GM06990 (cell line): ENCODE measurements at regions not wholly inside any gene's neighbourhood (a gene's known extent, or its start where the extent isn't known, plus 50 kb on each side); places are given as distances from the start of the nearest gene placed in this dataset.

Source experiments
- DNase-seq: peaks from one replicate; pipeline ENCODE4 v3.0.0-alpha.2; 2011; ENCODE audit not compliant: insufficient read length; ENCODE audit errors: extremely low read depth
- H3K27me3 ChIP-seq: replicated peaks from 2 replicates; pipeline ENCODE4 v1.6.0; 2011; ENCODE audit warnings: low read length; ENCODE audit not compliant: control insufficient read depth, insufficient read depth
- H3K36me3 ChIP-seq: 2 replicates; pipeline ENCODE4 v1.5.1; 2011; ENCODE audit warnings: low read length; ENCODE audit not compliant: control insufficient read depth, insufficient read depth
- H3K4me3 ChIP-seq: replicated peaks from 2 replicates; pipeline ENCODE4 v1.5.1; 2011; ENCODE audit warnings: low read depth, mild to moderate bottlenecking, control low read depth, low read length
- CTCF ChIP-seq: IDR thresholded peaks from 2 replicates; pipeline ENCODE4 v1.5.1; 2011; ENCODE audit warnings: low read length, control low read depth, mild to moderate bottlenecking, inconsistent platforms; ENCODE audit not compliant: insufficient read depth, poor library complexity, severe bottlenecking

- Histone ChIP-seq H3K4me3 (no peak overlapping the region), H3K36me3 (no peaks in the 10 kb centered on the region), H3K27me3 (no peaks in the 10 kb centered on the region)
- TF ChIP-seq CTCF: no peak
- DNase-seq: no peak
These were observed 720.6 kb downstream of the TAF11L14 start for GRCh38 chr5:18354828-18355227.

DNA sequence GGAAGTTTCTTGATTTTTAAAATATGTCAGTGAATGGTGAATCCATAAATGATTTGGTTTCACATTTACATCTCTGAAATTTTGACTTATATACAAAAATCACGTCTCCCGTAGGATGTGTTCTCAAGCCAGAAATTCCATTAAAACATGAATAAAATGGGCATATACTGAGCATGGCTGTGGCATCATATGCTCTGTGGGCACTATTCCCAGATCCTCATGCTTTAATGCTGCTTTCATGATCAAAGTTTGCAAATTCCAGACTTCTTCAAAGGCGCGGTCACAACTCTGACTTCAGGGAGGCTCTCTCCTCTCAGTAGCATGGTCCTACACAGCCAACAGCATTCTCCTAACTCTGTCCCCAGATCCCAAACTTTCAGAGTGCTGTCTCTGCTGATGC is 723.2 kb downstream of the TAF11L14 start:
- DNase-seq: no peak
- no peak for TF ChIP-seq CTCF
- no peak overlapping the region for H3K4me3 ChIP-seq
- no peaks in the 10 kb centered on the region for H3K27me3 ChIP-seq
- no peaks in the 10 kb centered on the region for H3K36me3 ChIP-seq

DNA sequence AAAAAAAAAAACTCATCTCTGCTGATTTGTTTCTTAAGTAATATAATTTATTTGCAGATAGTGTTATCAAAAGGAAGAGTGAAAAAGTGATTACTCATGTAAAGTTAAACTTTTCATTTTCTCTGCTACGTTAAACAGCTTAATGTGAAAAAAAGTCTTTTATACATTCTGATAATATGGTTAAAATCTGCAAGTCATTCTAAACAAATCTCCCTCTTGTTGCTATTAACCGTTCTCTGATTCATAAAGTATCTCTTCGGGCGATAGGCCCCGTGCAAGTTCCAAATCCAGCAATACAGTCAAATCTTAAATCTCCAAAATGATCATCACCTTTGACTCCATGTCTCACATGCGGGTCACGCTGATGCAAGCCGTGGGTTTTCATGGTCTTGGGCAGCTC is 732.0 kb downstream of the TAF11L14 start:
- no peaks in the 10 kb centered on the region for H3K36me3 ChIP-seq
- DNase-seq: no peak
- no peak overlapping the region for H3K4me3 ChIP-seq

GRCh38 chr5:18370531-18370930 is 736.3 kb downstream of the TAF11L14 start:
- TF ChIP-seq CTCF: no peak
- Histone ChIP-seq H3K36me3 (no peaks in the 10 kb centered on the region), H3K4me3 (no peak overlapping the region), H3K27me3 (no peaks in the 10 kb centered on the region)
- DNase-seq: no peak

More for the DNA sequence above, 732.0 kb downstream of the TAF11L14 start:
- no peak for TF ChIP-seq CTCF
- H3K27me3 ChIP-seq: no peaks in the 10 kb centered on the region

DNA sequence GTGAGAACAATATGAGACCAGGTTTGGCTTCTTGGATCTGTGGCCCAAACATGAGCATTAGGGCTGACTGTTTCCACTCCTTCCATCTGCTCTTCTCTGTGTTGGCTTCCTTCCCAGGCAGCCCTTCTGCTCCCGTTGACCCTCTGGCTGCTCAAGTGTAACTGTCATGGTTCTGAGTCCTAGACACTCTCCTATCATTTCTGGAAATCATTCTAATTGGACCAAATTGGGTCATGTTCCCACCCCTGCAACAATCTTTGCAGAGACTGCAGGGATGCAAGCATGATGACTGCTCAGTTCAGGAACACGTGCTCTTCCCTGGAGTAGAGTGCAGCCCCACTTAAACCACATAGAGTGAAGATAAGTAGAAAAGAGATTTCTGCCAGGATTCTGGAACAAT is 741.4 kb downstream of the TAF11L14 start:
- Histone ChIP-seq H3K27me3 (no peaks in the 10 kb centered on the region), H3K4me3 (no peak overlapping the region), H3K36me3 (no peaks in the 10 kb centered on the region)
- TF ChIP-seq CTCF: no peak
- no peak for DNase-seq

DNA sequence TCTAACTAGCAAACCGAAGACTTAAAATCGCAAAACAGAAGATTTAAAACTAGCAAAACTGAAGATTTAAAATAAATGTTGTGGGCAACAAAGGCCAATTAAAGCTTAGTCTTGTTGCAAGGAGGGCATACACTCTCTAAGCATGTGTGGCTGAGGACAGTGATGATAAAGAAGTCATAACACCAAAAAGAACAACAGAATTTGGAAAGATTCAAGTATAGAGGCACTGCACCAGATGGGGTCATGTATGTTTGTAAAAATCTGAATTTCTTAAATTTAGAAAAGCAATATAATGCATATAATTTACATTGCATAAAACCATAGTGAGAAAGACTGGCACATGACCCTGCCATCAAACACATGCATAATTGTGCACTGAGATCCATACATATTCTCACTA is 743.8 kb downstream of the TAF11L14 start:
- H3K36me3 ChIP-seq: no peaks in the 10 kb centered on the region
- no peak for DNase-seq
- TF ChIP-seq CTCF: no peak
- H3K27me3 ChIP-seq: no peaks in the 10 kb centered on the region
- H3K4me3 ChIP-seq: no peak overlapping the region
